ENCODE measurements at regions not wholly inside any gene's neighbourhood (a gene's known extent, or its start where the extent isn't known, plus 50 kb on each side); places are given as distances from the start of the nearest gene placed in this dataset.

DNA sequence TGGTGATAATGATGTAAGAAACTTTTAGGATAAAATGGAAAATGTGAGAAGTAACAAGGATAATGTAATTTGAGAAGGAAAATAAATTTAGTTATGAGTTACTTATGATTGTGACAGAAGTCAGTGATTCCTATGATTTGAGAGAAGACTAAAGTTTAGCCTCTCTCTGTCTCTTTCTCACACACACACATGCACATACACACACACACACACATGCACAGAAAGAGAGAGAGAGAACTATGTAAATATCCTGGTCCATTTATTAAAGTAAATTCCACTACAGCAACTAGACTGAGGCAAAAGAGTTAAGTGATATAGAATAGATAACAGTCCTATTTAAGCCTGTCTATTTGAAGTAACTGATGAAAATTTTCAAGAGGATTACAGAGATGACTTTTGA, 375.2 kb downstream of the CD109 start:
- Histone ChIP-seq H3K79me2 (ENCODE audit: insufficient read depth, low read length) (no peaks in the 10 kb centered on the region), H3K9me2 (ENCODE audit: low read depth, low read length) (no peaks in the 10 kb centered on the region), H3F3A (ENCODE audit: insufficient read depth, low read length) (no peaks in the 10 kb centered on the region), H3K4me2 (ENCODE audit: low read length) (no peak overlapping the region), H3K9ac (ENCODE audit: low read length) (no peak overlapping the region), H3K36me3 (ENCODE audit: insufficient read depth, low read length) (no peaks in the 10 kb centered on the region), H3K27ac (ENCODE audit: low read depth, low read length, poor library complexity, severe bottlenecking) (no peak overlapping the region), H3K27me3 (ENCODE audit: insufficient read depth, low read length) (no peaks in the 10 kb centered on the region), H3K4me1 (ENCODE audit: insufficient read depth, low read length, severe bottlenecking) (no peaks in the 10 kb centered on the region), H3K9me3 (ENCODE audit: low read length) (no peaks in the 10 kb centered on the region), H2AFZ (ENCODE audit: low read length) (no peak overlapping the region), H4K20me1 (ENCODE audit: insufficient read depth, low read length) (no peaks in the 10 kb centered on the region), H3K4me3 (ENCODE audit: low read depth, low read length, poor library complexity, severe bottlenecking) (no peak overlapping the region)
- no peak for TF ChIP-seq EZH2 (IDR thresholded peaks at IDR 0.05; ENCODE audit: borderline replicate concordance, low read length)
- TF ChIP-seq, protein P1, sequence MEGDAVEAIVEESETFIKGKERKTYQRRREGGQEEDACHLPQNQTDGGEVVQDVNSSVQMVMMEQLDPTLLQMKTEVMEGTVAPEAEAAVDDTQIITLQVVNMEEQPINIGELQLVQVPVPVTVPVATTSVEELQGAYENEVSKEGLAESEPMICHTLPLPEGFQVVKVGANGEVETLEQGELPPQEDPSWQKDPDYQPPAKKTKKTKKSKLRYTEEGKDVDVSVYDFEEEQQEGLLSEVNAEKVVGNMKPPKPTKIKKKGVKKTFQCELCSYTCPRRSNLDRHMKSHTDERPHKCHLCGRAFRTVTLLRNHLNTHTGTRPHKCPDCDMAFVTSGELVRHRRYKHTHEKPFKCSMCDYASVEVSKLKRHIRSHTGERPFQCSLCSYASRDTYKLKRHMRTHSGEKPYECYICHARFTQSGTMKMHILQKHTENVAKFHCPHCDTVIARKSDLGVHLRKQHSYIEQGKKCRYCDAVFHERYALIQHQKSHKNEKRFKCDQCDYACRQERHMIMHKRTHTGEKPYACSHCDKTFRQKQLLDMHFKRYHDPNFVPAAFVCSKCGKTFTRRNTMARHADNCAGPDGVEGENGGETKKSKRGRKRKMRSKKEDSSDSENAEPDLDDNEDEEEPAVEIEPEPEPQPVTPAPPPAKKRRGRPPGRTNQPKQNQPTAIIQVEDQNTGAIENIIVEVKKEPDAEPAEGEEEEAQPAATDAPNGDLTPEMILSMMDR (IDR thresholded peaks at IDR 0.05; ENCODE audit: low read length): no peak

DNA sequence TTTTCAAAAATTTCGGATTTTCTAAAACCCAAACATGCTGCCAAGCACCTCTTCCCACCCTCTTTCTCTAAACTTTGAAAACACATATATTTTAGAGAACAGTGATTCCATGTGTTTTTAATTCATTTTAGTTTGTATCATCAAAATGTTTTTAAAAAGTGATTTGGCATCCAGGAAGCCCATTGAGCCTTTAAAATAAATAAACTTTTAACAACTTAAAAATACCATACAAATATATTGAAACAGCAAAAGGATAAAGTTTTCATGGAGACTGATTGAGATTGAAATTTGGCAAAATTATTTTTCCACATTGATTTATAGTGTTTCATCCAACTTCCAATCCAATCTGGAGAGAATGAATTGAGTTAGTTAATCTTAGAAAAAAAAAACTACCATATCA, 374.7 kb downstream of the CD109 start:
- no peak overlapping the region for H3K9ac ChIP-seq (ENCODE audit: low read length)
- TF ChIP-seq EZH2 (IDR thresholded peaks at IDR 0.05; ENCODE audit: borderline replicate concordance, low read length): no peak
- TF ChIP-seq, protein P1 (IDR thresholded peaks at IDR 0.05; ENCODE audit: low read length): no peak
- H3K4me2 ChIP-seq (ENCODE audit: low read length): no peak overlapping the region
- H3K4me1 ChIP-seq (ENCODE audit: insufficient read depth, low read length, severe bottlenecking): no peaks in the 10 kb centered on the region
- no peak overlapping the region for H2AFZ ChIP-seq (ENCODE audit: low read length)
- H3F3A ChIP-seq (ENCODE audit: insufficient read depth, low read length): no peaks in the 10 kb centered on the region
- H3K36me3 ChIP-seq (ENCODE audit: insufficient read depth, low read length): no peaks in the 10 kb centered on the region
- no peaks in the 10 kb centered on the region for H4K20me1 ChIP-seq (ENCODE audit: insufficient read depth, low read length)
- no peak overlapping the region for H3K27ac ChIP-seq (ENCODE audit: low read depth, low read length, poor library complexity, severe bottlenecking)
- no peaks in the 10 kb centered on the region for H3K9me3 ChIP-seq (ENCODE audit: low read length)
- H3K79me2 ChIP-seq (ENCODE audit: insufficient read depth, low read length): no peaks in the 10 kb centered on the region
- no peaks in the 10 kb centered on the region for H3K27me3 ChIP-seq (ENCODE audit: insufficient read depth, low read length)
- H3K9me2 ChIP-seq (ENCODE audit: low read depth, low read length): no peaks in the 10 kb centered on the region
- no peak overlapping the region for H3K4me3 ChIP-seq (ENCODE audit: low read depth, low read length, poor library complexity, severe bottlenecking)

DNA sequence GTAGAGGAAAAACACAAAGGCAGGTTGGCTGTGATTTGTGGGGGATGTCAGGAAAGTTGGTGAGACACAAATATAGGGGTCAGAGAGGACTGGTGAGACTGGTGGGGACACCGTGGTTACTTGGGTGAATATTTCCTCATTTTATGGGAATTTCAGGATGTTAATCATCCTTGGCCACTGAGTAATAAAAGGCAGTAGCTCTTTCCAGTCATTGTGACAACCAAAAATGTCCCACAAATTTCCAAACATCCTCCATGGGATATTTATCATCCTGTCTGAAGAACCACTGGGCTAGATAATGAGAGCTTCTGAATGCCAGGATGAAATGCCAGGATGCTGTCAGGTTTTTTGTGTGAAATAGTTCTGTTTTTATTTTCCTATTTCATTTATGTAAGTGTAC, 374.1 kb downstream of the CD109 start:
- Histone ChIP-seq H3K36me3 (ENCODE audit: insufficient read depth, low read length) (no peaks in the 10 kb centered on the region), H3K9ac (ENCODE audit: low read length) (no peak overlapping the region), H3K9me3 (ENCODE audit: low read length) (no peaks in the 10 kb centered on the region), H3K4me2 (ENCODE audit: low read length) (no peak overlapping the region), H3K27ac (ENCODE audit: low read depth, low read length, poor library complexity, severe bottlenecking) (no peak overlapping the region), H2AFZ (ENCODE audit: low read length) (no peak overlapping the region), H3F3A (ENCODE audit: insufficient read depth, low read length) (no peaks in the 10 kb centered on the region), H4K20me1 (ENCODE audit: insufficient read depth, low read length) (no peaks in the 10 kb centered on the region), H3K9me2 (ENCODE audit: low read depth, low read length) (no peaks in the 10 kb centered on the region), H3K4me3 (ENCODE audit: low read depth, low read length, poor library complexity, severe bottlenecking) (no peak overlapping the region), H3K79me2 (ENCODE audit: insufficient read depth, low read length) (no peaks in the 10 kb centered on the region), H3K4me1 (ENCODE audit: insufficient read depth, low read length, severe bottlenecking) (no peaks in the 10 kb centered on the region), H3K27me3 (ENCODE audit: insufficient read depth, low read length) (no peaks in the 10 kb centered on the region)
- no peak for TF ChIP-seq EZH2 (IDR thresholded peaks at IDR 0.05; ENCODE audit: borderline replicate concordance, low read length)
- TF ChIP-seq, protein P1 (IDR thresholded peaks at IDR 0.05; ENCODE audit: low read length): no peak
